ENCODE measurements at regions not wholly inside any gene's neighbourhood (a gene's known extent, or its start where the extent isn't known, plus 50 kb on each side); places are given as distances from the start of the nearest gene placed in this dataset.

DNA sequence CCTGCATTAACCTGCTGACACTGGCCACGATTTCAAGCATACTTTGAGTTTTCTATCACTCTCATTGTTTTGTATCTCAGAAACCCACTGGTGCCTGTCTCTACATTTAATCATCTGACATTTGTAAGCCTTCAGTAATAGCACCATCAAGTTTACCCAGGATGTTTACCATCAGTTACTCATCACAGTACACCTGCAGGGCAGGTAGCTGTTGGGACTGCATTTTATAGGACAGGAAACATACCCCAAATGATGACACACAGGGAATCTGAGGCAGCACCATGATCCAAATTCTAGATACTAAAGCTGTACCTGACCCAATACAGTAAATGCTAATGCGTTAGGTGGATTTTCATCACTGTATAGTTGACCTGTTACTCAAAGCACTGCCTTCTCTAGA is 114.2 kb downstream of the FEM1C start:
- Histone ChIP-seq H3K27me3 (ENCODE audit: insufficient read depth, poor library complexity, severe bottlenecking) (no peaks in the 10 kb centered on the region), H3K4me3 (replicated peaks; ENCODE audit: insufficient read depth, low read length) (no peak overlapping the region), H3K27ac (replicated peaks) (no peak overlapping the region)
- TF ChIP-seq, protein P1, sequence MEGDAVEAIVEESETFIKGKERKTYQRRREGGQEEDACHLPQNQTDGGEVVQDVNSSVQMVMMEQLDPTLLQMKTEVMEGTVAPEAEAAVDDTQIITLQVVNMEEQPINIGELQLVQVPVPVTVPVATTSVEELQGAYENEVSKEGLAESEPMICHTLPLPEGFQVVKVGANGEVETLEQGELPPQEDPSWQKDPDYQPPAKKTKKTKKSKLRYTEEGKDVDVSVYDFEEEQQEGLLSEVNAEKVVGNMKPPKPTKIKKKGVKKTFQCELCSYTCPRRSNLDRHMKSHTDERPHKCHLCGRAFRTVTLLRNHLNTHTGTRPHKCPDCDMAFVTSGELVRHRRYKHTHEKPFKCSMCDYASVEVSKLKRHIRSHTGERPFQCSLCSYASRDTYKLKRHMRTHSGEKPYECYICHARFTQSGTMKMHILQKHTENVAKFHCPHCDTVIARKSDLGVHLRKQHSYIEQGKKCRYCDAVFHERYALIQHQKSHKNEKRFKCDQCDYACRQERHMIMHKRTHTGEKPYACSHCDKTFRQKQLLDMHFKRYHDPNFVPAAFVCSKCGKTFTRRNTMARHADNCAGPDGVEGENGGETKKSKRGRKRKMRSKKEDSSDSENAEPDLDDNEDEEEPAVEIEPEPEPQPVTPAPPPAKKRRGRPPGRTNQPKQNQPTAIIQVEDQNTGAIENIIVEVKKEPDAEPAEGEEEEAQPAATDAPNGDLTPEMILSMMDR (IDR thresholded peaks at IDR 0.05; ENCODE audit: insufficient read depth, low read length): no peak
- no peak for TF ChIP-seq SPI1 (IDR thresholded peaks at IDR 0.05; ENCODE audit: borderline replicate concordance, low read depth)
- TF ChIP-seq, protein P2, sequence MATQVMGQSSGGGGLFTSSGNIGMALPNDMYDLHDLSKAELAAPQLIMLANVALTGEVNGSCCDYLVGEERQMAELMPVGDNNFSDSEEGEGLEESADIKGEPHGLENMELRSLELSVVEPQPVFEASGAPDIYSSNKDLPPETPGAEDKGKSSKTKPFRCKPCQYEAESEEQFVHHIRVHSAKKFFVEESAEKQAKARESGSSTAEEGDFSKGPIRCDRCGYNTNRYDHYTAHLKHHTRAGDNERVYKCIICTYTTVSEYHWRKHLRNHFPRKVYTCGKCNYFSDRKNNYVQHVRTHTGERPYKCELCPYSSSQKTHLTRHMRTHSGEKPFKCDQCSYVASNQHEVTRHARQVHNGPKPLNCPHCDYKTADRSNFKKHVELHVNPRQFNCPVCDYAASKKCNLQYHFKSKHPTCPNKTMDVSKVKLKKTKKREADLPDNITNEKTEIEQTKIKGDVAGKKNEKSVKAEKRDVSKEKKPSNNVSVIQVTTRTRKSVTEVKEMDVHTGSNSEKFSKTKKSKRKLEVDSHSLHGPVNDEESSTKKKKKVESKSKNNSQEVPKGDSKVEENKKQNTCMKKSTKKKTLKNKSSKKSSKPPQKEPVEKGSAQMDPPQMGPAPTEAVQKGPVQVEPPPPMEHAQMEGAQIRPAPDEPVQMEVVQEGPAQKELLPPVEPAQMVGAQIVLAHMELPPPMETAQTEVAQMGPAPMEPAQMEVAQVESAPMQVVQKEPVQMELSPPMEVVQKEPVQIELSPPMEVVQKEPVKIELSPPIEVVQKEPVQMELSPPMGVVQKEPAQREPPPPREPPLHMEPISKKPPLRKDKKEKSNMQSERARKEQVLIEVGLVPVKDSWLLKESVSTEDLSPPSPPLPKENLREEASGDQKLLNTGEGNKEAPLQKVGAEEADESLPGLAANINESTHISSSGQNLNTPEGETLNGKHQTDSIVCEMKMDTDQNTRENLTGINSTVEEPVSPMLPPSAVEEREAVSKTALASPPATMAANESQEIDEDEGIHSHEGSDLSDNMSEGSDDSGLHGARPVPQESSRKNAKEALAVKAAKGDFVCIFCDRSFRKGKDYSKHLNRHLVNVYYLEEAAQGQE (IDR thresholded peaks at IDR 0.05; ENCODE audit: insufficient replicate concordance, low read depth): no peak
- TF ChIP-seq GABPA (IDR thresholded peaks at IDR 0.05; ENCODE audit: low read depth): no peak
- no peak for TF ChIP-seq POLR2AphosphoS5 (IDR thresholded peaks at IDR 0.05; ENCODE audit: low read depth)
- DNase-seq (ENCODE audit: low read depth in 1 of 2, low spot score in 1 of 2): no peak

DNA sequence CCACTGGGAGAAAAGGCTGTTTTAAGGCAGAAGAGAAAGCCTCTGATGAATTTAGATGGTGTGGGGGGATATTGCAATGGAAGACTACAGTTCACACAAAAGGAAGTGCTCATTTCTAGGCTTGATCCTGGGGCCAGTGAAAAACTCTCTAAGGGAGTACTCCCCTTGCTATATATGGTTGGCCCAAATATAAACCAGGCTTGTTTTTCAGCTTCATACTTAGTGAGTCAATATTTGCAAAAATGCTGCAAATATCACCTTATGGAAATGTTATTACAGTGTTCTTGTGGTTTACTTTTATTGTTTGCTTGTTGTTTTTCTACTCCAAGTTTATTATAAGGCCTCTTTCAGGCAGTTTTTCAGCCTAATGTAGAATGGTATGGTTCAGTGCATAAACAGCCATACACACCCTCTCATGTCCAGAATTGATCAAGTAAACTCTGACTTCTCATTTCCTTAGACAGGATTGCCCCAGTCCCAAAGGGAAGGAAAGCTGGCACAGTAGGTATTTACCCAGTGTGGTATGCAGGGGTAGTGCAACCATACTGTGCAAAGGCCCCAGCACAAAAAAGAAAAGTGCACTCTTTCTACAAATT is 115.1 kb downstream of the FEM1C start:
- no peaks in the 10 kb centered on the region for H3K27me3 ChIP-seq (ENCODE audit: insufficient read depth, poor library complexity, severe bottlenecking)
- no peak for DNase-seq (ENCODE audit: low read depth in 1 of 2, low spot score in 1 of 2)
- H3K4me3 ChIP-seq (replicated peaks; ENCODE audit: insufficient read depth, low read length): no peak overlapping the region
- no peak for TF ChIP-seq POLR2AphosphoS5 (IDR thresholded peaks at IDR 0.05; ENCODE audit: low read depth)
- TF ChIP-seq, protein P1 (IDR thresholded peaks at IDR 0.05; ENCODE audit: insufficient read depth, low read length): no peak
- TF ChIP-seq, protein P2 (IDR thresholded peaks at IDR 0.05; ENCODE audit: insufficient replicate concordance, low read depth): no peak
- no peak for TF ChIP-seq GABPA (IDR thresholded peaks at IDR 0.05; ENCODE audit: low read depth)
- no peak for TF ChIP-seq SPI1 (IDR thresholded peaks at IDR 0.05; ENCODE audit: borderline replicate concordance, low read depth)
- no peak overlapping the region for H3K27ac ChIP-seq (replicated peaks)

DNA sequence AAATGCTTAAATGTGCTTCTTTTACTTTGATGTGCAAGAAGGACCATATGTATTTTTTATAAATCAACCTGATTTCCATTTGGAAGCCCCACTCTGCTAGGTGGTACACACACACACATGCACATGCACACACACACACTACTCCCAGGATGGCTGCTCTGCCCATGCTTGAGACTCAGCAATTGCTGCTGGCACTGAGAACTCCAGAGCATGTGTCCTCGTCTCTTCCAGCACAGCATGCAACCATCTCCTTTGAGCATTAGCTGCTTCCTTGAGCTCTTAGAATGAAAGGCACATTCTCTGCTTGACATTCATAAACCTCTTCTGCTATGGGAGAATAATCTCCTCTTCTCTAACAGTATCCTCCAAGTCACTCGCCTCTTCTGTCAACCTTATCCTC is 115.9 kb downstream of the FEM1C start:
- no peak for DNase-seq (ENCODE audit: low read depth in 1 of 2, low spot score in 1 of 2)
- TF ChIP-seq SPI1 (IDR thresholded peaks at IDR 0.05; ENCODE audit: borderline replicate concordance, low read depth) (no peak), POLR2AphosphoS5 (IDR thresholded peaks at IDR 0.05; ENCODE audit: low read depth) (no peak)
- TF ChIP-seq, protein P1 (IDR thresholded peaks at IDR 0.05; ENCODE audit: insufficient read depth, low read length): no peak
- H3K27ac ChIP-seq (replicated peaks): no peak overlapping the region
- H3K27me3 ChIP-seq (ENCODE audit: insufficient read depth, poor library complexity, severe bottlenecking): no peaks in the 10 kb centered on the region
- H3K4me3 ChIP-seq (replicated peaks; ENCODE audit: insufficient read depth, low read length): no peak overlapping the region

DNA sequence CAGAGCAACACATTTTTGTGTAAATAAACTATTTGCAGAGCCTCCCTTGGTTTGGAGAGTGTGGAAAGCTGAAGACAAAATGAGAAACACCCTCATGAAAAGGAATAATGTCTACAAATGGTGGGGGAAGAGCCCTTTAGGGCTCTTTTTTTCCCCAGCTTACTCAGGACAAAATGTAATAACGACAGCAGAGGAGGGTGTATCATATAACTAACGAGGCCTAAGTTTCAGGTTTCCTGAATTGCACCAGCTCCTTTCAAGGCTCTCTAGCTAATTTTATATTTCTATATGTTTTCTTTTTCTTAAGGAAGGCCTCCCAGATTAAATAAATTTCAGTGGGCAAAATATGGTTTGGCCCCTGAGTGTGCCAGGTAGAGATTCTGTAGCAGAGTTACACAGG is 116.3 kb downstream of the FEM1C start:
- DNase-seq (ENCODE audit: low read depth in 1 of 2, low spot score in 1 of 2): no peak

More for the DNA sequence above, 116.3 kb downstream of the FEM1C start:
- TF ChIP-seq, protein P1 (IDR thresholded peaks at IDR 0.05; ENCODE audit: insufficient read depth, low read length): no peak
- TF ChIP-seq GABPA (IDR thresholded peaks at IDR 0.05; ENCODE audit: low read depth) (no peak), SPI1 (IDR thresholded peaks at IDR 0.05; ENCODE audit: borderline replicate concordance, low read depth) (no peak)
- TF ChIP-seq, protein P2 (IDR thresholded peaks at IDR 0.05; ENCODE audit: insufficient replicate concordance, low read depth): no peak
- Histone ChIP-seq H3K4me3 (replicated peaks; ENCODE audit: insufficient read depth, low read length) (no peak overlapping the region), H3K27ac (replicated peaks) (no peak overlapping the region), H3K27me3 (ENCODE audit: insufficient read depth, poor library complexity, severe bottlenecking) (no peaks in the 10 kb centered on the region)
